ENCODE measurements at regions not wholly inside any gene's neighbourhood (a gene's known extent, or its start where the extent isn't known, plus 50 kb on each side); places are given as distances from the start of the nearest gene placed in this dataset.
"Not testable (repeated sequence)": the region's sequence is repeated elsewhere in the genome, so short reads cannot be mapped to it uniquely, and the experiment has no call there.

DNA sequence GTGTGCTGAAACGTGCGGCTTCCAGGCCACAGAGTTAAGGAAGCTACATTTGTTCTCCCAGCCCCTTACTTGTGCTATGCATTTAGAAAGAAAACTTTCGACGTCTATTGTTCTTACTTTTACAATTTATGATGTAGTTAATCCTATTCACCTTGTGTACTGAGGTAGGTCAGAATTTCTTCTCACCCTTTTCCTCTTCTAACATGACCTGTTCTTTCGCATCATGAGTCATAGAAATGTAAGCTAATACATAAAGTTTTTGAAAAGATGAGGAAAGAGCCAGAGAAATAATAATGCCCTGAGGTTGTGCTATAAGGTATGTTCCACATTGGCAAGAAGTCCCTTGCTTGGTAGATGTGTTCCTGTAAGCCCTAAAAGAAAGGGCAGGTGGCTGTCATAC lies 298.3 kb downstream of the TRIML1 start:
- FAIRE-seq: no peak

DNA sequence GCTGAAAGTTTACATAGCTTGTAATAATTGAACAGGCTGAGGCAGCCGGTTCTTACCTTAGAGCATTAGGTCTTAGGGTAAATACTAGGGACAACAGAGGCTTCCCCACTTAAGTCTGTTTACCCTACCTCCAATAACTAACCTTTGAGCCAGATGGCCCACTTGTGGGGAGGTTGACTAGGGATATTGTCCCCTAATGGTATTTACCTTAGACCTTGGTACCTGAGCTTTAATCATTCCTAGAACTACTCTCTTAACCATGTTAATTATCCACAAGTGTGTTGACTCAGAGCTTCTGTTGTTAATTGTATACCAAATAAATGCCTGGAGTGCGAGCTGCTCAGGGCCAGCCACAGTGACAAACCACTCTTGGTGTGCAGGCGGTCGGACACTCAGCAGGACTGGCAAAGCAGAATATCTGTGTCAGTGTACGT lies 299.2 kb downstream of the TRIML1 start:
- not testable (repeated sequence) for FAIRE-seq

DNA sequence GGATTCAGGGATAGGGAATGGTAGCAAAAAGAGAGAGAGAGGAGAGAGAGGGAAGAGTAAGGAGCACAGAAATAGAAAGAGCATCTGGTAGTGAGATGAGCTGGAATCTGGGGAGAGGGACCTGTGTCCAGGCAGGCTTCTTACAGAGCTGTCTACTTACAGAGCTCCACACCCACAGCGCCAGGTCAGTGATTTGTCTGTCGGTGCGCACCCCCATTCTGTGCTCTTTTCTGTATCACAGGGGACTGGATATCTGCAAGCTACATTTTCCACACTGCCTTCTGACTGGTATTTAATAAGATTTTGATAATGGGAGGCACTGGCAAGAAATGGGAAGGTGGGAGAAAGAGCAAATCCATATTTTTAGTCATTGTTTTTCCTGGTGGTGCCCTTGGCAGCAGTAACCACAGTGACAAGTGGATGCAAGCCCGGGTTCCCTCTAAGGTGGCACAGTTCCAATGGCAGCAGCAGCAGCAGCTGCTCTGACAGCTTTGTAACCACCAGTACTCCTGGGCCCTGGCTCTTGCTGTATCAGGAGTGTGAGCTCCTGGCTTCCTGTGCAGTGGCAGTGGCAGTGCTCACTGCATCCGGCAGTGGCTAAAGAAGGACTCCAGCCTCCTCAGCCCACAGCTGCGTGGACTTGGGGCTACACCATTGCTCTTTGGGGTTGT lies 300.5 kb downstream of the TRIML1 start:
- no peak for FAIRE-seq

DNA sequence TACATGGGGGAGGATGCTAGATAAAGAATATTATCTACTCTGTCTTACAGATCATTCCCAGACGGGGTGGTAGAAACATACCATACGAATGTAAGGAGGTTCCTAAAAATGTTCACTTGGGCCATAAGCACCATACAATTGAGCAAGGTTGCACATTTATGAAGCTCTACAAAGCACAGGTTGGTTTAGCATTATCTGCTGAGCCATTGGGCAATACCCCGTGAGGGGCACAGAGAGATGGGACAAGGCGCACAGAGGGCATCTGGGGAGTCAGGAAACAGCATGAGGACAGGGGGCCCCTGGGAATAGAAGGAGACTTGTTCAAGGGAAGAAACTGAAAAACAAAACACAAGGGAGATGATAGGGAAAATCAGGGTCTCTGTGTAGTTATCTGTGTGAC lies 305.3 kb downstream of the TRIML1 start:
- FAIRE-seq: no peak

DNA sequence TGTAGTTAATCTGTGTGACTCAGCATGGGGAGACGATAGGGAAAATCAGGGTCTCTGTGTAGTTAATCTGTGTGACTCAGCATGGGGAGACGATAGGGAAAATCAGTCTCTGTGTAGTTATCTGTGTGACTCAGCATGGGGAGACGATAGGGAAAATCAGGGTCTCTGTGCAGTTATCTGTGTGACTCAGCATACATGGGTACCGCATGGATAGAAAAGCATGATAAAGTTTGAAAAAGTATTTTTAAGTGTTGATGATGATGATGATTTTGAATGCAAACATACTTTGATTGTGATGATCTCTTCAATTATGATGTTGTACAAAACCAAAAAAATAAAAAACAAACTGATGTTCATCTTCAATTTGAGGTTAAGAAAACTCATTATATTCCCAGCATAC lies 309.8 kb downstream of the TRIML1 start:
- FAIRE-seq: not testable (repeated sequence)

DNA sequence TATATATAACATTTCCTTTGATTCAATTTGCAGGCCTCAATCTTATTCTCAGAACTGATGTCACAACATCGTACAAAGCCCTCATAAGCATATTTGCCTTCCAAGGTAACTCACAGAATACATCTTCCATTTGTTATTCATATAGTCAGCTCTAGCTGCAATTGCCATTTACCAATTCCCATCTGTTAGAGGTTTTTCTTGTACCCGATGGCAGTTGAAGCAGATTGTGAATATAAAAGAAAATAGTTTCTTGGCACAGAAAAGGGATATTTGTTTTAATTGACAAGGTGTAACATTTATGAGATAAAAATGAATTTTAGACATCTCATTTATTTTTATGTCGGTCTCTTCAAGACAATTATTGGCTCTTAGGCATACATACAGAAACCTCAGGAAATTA lies 311.3 kb downstream of the TRIML1 start:
- no peak for FAIRE-seq

DNA sequence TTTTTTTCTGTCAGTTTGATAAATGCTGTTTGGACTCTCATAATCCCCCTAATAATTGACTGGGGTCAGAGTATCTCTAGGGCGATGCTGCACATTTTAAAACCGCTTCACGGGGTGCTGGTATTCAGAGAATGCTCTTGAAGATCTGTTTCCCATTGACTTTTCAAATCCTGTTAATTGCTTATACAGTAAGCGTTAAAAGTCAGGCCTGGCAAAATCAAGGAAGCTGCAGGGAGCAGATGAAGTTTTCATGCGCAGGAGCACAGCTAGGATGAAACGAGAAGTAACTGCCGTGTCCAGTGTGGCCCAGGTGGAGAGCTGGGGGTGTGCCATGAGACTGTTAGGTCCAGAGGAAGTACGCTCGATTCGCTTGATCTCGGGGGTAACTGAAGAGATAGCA lies 312.9 kb downstream of the TRIML1 start:
- FAIRE-seq: no peak

DNA sequence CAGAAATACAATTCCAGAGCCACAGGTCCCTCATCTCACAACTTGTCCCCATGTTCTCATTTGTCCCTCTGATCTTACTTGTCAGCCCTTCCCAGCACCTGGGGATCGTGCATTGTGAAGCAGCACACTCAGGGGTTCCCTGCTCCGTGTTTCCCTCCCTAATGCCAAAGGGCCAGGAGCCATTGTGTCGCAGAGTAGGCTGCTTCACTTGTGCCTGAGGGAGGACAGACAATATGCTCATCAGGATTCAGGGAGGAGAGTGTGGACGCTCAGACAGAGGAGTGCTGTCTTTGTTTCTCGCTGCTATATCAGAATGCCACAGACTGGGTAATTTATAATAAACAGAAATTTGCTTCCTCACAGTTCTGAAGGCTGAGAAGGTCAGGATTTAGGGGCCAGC lies 315.3 kb downstream of the TRIML1 start:
- FAIRE-seq: no peak

DNA sequence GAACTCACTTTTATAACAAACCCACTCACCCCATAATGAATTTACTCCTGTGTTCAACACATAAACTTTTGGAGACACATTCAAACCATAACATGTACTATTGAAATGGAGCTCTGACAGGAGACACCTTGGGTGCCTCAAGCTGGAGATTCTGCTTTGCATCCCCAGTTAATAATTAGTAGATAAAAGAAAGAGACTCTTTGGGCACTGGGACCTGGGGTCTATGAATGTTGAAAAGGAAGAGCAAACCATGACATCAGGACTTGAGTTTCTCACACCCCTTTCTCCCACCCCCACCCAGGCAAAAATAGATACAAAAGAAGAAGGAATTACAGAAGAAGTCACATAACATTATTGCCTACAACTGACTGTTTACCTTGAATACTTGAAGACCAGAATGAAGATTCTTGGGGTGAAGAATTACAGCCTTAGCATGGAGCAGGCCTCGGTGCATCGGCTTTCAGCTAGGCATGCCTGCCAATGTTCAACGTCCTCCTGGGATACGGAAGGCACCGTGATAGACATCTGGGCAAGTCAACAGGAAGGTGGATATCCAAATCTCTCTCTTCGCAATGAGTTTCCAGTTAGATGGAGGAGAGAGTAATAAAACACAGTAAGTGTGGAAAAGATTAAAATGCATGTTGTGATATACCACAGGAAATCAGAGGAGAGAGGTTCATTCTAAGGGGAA lies 316.0 kb downstream of the TRIML1 start:
- no peak for FAIRE-seq

DNA sequence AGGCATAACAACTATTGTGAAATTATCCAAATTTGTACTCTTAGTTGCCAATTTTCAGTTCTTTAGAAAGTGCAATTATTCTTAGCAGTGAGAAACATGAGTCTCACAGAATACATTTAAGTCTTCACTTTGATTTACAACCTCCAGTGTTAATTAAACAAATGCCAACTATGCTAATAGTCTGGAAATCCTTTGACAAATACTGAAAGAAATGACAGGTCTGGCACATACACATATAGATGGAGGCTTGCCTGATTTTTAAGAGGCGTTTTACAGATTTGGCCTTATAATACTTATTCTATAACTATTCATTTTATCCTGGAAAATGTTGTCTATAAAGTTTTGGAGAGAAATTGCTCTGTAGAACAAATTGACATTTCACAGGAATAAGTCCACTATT lies 320.1 kb downstream of the TRIML1 start:
- no peak for FAIRE-seq

DNA sequence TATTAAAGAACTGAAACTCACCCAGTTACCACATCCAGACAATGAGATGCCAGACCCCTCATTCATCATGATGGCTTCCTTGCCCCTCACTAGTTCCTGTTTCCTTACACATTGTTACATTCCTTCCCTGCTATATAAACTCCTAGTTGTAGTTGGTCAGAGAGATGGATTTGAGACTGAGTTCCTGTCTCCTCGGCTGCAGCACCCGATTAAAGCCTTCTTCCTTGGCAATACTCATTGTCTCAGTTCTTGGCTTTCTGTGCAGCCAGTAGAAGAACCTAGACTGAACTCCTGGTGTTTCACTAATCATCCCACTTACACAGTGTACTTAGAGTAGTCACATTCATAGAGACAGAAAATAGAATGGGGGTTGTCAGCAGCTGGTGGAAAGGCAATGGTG lies 324.7 kb downstream of the TRIML1 start:
- no peak for FAIRE-seq

DNA sequence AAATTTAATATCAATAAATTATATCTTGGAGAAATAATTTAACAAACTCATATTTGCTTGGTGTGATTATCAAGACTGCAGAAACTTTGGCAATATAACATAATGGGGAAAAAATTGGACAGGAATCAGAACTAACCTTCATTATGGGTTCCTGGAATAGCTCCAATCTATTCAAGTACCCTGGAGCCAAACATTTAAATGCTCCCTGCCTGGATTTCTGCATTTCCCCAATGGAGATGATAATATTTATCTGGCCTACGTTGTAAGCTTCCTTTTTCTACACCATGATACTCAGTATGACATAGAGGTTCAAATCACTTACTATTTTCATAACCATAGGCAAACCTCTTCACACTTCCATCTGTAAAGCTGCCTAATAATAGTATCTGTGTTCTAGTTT lies 326.8 kb downstream of the TRIML1 start:
- no peak for FAIRE-seq

DNA sequence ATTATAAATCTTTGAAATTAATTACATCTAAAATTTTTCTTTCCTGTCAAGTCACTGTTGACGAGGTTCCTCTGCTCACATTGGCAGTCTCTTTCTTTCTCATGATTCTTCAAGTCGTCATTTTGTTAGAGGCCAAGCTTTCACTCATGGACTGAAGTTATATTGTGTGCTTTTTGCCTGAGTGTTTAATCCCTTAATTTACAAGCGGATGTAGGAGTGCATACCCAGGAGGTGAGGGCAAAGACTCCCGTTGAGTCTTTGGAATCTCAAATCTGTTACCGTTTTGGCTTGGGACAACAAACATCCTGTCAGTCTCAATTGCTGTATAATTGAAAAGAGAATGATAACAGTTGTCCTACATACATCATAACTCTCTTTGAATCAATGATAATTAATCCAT lies 345.0 kb downstream of the TRIML1 start:
- FAIRE-seq: no peak

DNA sequence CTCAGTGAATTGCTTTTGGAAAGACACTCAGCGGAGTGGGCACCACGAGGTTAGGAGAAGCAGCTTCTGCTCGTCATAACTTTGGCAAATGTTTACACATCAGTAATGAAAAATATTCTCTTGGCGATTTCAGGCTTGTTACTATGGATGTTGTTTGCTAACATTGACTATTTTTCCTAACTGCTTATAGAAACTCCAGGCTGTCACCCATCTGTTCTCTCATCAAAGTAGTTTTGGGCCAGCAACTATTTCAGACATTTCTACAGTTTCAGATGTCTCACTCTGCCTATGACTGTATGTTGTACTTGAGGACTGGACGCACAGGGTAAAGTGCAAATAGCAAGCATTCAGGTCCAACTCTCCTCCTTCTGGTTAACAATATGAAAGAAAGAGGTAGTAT lies 346.7 kb downstream of the TRIML1 start:
- no peak for FAIRE-seq

DNA sequence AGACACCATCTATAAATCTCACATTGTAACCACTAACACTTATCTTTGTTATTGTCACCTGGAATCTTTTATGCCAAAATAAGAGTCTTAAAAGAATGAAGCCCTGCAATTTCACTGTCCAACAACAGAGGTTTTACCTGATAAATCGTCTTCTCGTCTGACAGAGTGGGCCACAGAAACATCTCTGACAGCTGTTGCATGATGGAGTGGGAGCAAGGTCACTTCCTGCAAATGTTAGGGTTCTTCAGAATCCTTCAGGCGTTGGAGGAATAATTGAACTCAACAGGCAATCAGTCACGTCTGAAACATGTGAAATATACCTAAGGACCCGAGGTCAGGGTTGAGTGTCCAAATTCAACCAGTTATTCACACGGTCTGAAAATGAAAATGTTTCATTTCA lies 353.6 kb downstream of the TRIML1 start:
- FAIRE-seq: no peak

DNA sequence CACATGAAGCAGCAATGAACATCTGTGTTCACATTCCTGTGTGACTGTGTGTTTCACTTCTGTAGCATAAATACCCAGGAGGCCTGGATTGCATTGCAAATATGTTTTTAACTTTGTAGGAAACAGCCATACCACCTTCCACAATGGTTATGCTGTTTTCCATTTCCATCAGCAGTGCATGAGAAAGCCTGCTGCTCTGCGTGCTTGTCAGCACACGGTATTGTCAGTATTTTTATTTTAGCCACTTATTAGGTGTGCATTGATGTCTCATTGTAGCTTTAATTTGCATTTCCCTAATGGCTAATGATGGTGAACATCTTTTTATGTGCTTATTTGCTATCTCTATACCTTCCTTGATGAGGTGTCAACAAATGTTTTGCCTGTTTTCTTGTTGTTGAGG lies 355.9 kb downstream of the TRIML1 start:
- no peak for FAIRE-seq

DNA sequence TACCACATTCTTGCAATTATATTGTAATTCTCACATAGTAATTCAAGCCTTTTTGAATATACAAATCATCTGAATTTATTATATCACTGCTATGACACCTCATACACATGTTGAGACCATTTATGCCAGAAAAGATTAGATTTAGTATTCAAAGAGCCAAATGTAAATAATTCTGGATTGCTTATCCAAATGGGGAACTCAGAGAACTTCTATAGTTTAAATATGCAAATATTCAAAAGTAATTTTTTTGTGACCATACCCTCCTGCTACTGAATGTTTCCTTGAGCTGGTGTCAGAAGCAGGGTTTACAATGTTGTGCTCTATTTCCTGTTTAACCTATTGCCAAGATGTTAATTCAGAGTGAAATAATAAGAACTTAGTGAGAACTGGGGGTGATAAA lies 372.2 kb downstream of the TRIML1 start:
- FAIRE-seq: no peak

DNA sequence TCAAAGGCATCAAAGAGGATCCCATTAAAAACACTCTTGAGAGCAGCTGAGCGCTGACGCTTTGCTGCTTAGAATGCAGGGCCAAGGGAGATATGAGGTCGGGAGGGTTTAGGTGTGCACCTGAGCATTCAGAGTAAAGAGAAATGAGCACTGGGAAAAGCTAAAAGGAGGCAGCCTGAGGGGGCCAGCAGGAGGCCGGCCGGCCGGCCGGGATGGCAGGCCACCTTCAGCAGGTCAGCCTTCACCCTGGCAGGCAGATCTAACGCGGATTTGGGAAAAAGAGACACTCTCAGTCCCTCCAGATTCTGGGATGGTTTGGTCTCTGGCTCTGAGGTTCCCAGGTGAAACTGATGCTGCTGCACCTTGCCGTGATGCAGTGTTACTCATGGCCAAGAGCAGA lies 393.5 kb downstream of the TRIML1 start:
- no peak for FAIRE-seq

DNA sequence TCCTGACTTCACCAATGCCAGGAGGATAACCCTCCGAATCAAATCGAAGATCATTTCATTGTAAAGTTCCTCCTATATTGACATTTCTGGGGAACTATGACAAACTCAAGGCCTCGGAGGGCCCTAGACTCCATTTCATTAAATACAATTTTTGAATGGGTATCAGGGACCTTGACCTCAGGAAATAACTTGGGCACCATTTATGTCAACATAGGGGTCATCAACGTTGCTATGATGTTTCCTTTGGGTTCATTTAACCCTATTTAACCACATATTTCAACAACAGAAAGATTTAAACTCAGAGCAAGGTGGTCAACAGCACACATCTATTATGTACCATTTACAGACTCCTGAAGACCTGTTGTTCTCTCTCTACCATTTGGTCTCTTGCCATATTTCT lies 395.1 kb downstream of the TRIML1 start:
- no peak for FAIRE-seq

DNA sequence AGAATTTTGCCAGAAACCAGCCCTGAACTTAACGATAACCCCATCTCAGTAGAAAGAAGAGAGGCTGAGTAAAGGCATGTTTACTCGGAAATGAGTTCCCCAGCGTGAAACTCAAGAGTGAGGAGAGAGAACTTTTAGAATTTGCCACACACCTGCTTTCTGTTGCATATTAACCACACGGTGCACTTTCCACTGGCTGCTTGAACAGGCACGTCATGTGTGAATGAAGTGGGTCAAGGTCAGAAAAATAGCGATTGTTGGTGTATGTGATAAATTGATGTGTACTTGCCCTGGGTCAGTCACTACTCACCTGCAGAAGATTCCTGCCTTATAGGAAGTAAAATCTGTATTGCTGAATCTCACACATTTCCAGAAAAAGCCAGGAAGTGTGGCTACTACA lies 395.7 kb downstream of the TRIML1 start:
- FAIRE-seq: no peak

DNA sequence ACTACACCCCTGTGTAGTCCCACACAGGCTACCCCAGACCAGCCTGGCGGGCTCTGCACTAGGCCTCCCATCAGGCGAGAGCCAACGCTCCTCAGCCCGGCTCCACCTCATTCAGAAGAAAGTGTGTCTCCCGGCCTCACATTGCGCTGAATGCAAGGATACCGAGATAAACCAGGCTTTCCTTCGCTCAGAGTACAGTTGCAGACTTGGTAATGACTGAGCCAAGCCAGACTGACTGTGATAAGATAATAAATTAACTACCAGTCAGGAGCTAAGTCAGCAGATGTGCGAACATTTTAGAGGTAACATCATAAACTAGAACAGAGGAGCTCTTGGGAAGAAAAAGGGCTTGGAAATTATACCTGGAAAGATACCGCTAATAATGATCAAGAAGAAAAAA lies 397.6 kb downstream of the TRIML1 start:
- no peak for FAIRE-seq

DNA sequence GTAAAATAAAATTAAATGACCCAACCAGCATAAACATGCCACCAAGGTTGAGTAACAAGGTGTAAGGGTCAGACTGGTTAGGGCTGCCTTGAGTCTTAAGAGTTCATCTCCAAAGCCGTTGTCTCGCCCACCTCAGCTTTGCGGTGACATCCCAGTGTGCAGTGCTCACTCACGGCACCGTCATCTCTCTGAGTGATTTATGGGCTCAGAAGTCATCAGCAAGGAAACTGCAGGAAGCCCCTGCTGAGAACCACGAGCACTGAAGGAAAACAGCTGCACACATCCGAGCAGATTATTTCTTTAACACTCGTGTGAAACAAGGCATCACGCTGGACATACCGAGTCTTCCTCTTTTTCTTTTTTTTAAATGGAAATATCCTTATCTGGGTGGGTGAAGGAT lies 411.1 kb downstream of the TRIML1 start:
- FAIRE-seq: no peak

DNA sequence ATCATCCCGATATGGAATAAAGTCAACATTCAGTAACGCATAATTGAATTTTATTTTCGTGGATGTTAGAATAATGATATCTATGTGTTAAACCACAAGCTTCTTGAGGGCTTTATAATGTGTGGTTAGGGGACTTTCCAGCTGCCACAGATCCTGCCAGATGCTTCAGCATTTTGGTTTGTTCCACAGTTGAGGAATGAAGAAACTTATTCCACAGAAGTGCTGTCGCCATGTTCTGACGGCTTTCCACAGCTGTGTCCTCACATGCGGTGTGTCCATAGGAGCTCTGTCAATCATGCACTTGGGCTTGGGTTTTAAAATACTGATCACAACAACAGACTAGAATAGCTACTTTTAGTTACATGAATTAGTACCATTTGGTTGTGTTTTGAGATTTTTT lies 411.9 kb downstream of the TRIML1 start:
- no peak for FAIRE-seq

DNA sequence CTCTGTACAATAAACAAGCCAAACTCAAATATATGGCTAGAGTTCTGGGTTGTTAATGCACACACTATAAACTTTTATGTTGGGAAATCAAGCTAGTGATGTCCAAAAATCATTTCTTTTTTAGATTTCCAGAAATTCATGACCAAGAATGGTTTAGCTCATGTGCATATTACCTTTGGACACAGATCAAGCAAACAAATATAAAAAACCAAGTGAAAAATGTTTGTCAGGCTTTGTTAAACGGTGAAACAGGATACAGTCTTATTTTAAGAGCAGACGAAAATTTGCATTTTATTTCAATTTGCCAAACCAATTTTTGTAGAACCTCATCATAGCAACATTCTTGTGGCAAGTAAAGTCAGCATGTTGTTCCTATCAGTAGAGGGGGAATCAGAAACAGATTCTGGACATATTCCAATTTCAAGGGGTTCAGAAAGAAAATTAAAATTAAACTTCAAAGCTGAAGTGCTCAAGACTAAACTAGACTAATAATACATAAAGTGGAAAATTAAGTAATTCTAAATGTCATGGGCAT lies 413.6 kb downstream of the TRIML1 start:
- no peak for FAIRE-seq

DNA sequence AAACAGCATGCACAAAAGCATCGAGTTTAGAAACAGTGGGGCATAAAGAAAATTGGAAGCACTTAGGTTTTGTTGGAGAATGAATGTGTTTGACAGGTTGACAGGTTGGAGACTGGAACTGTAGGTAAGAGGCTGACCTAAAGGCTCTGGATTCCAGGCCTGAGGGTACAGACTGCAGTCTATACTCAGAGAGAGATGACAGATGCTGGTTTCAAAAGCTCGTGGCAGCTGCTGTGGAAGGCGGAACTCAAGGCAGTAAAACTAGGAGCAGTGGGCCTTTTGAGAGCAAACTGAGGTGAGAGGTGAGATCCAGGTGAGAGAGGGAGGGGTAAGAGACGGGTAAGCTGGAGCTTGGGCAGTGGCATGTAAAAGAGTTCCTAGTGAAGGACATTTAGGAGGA lies 415.2 kb downstream of the TRIML1 start:
- no peak for FAIRE-seq
